ENCODE measurements at regions not wholly inside any gene's neighbourhood (a gene's known extent, or its start where the extent isn't known, plus 50 kb on each side); places are given as distances from the start of the nearest gene placed in this dataset.
A peak's percentile ranks its signal among the peaks of the same experiment; 100 is the strongest.

DNA sequence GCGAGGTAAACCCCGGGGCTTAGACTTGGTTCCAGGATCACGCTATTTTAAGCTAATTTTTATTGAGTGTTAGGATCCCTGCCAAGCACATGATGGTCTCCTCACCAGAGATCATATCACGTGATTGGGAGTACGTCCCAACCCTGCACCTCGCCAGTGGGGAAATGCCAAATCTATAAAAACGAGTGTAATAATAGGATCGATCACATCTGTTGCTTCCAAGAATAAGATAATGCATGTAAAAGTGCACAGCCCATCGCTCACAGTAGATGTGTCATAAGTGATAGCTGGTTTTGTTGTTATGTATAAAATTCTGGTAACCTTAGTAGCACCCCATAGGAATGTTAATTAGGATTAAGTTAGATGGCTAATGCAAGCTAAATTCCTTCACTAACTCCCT lies 581.0 kb upstream of the TMEM132C start:
- Histone ChIP-seq H3K27me3 (replicated peaks; ENCODE audit: insufficient read depth) (no peaks in the 10 kb centered on the region), H3K27ac (no peak overlapping the region), H3K4me1 (ENCODE audit: control insufficient read depth in 1 of 2, low read depth in 2 of 2) (peaks cover 0 to 14% of the 10 kb centered on the region in 2 donors), H3K4me3 (no peak overlapping the region), H3K9me3 (no peaks in the 10 kb centered on the region), H3K36me3 (no peaks in the 10 kb centered on the region)
- TF ChIP-seq, protein P1, sequence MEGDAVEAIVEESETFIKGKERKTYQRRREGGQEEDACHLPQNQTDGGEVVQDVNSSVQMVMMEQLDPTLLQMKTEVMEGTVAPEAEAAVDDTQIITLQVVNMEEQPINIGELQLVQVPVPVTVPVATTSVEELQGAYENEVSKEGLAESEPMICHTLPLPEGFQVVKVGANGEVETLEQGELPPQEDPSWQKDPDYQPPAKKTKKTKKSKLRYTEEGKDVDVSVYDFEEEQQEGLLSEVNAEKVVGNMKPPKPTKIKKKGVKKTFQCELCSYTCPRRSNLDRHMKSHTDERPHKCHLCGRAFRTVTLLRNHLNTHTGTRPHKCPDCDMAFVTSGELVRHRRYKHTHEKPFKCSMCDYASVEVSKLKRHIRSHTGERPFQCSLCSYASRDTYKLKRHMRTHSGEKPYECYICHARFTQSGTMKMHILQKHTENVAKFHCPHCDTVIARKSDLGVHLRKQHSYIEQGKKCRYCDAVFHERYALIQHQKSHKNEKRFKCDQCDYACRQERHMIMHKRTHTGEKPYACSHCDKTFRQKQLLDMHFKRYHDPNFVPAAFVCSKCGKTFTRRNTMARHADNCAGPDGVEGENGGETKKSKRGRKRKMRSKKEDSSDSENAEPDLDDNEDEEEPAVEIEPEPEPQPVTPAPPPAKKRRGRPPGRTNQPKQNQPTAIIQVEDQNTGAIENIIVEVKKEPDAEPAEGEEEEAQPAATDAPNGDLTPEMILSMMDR (IDR thresholded peaks at IDR 0.05), result no peak
- DNase-seq (ENCODE audit: low spot score) (no peak), ATAC-seq (ENCODE audit: insufficient number of reproducible peaks, low FRiP score, low read depth) (no peak)

DNA sequence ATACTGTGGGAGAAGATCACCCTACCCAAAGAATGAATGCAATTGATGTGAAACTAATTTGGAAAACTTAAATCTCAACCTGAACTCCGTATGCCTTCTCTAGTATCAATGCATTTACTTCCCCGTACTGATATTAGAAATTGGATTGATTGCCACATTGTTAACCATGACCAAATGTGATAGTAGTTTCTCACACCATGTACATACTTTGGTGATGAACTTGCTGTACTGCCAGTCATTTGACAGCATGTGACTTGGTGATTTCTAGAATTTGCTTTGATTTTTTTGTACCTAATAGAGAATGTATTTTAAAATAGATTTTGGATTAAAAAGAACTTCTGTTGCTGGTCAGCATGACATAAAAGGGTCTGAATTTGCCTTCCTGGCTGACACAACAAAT lies 579.8 kb upstream of the TMEM132C start:
- no peaks in the 10 kb centered on the region for H3K9me3 ChIP-seq
- no peak for ATAC-seq (ENCODE audit: insufficient number of reproducible peaks, low FRiP score, low read depth)
- TF ChIP-seq, protein P1 (IDR thresholded peaks at IDR 0.05), result no peak

DNA sequence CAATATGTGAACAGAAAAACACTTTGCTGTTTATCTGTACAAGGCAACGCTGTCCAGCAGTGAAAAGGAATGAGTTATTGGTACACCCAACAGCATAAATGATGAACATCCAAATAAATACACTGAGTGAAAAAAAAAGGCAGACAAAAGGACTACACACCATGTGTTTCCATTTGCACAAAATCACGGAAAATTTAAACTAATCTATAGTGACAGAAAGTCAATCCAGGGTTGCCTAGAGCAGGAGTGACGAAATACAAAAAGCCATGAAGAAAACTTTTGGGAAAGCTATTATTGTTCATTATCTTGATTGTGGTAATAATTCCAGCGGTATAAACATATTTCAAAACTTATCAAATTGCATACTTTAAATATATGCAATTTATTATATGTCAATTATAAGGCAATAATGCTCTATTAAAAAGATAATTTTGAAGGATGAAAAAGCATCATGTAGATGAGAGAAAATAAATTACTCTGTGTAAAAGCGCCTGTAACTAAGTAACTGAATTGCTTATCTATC lies 578.0 kb upstream of the TMEM132C start:
- DNase-seq (ENCODE audit: low spot score), result no peak
- peaks cover 0 to 14% of the 10 kb centered on the region in 2 donors for H3K4me1 ChIP-seq (ENCODE audit: control insufficient read depth in 1 of 2, low read depth in 2 of 2)

More for the DNA sequence above, 579.8 kb upstream of the TMEM132C start:
- Histone ChIP-seq H3K4me3 (no peak overlapping the region), H3K27me3 (replicated peaks; ENCODE audit: insufficient read depth) (no peaks in the 10 kb centered on the region), H3K36me3 (no peaks in the 10 kb centered on the region), H3K4me1 (ENCODE audit: control insufficient read depth in 1 of 2, low read depth in 2 of 2) (peaks cover 0 to 14% of the 10 kb centered on the region in 2 donors), H3K27ac (no peak overlapping the region)
- no peak for DNase-seq (ENCODE audit: low spot score)

DNA sequence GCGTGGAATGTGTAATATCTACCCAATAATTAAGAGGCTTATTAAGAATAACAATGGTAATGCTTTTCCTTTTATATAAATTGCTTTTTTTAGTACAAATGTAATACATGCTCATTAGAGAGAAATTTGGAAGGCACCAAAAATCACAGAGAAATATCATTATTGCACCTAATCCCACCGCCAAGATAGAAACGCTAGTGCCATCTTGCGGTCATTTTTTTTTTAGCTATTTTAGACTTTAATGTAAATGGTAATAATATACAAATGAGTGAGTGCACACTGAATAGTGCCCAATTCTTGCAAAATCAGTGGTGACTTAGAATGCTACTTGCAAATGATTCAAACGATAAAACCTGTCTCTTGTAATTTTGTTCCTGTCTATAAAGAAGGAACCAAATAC lies 576.8 kb upstream of the TMEM132C start:
- no peak overlapping the region for H3K27ac ChIP-seq
- ATAC-seq (ENCODE audit: insufficient number of reproducible peaks, low FRiP score, low read depth), result no peak
- no peak overlapping the region for H3K4me3 ChIP-seq
- no peak for DNase-seq (ENCODE audit: low spot score)
- TF ChIP-seq, protein P1 (IDR thresholded peaks at IDR 0.05), result peak; percentile 18
- H3K36me3 ChIP-seq, result no peaks in the 10 kb centered on the region
- H3K4me1 ChIP-seq (ENCODE audit: control insufficient read depth in 1 of 2, low read depth in 2 of 2), result peaks cover 0 to 14% of the 10 kb centered on the region in 2 donors
- no peaks in the 10 kb centered on the region for H3K9me3 ChIP-seq
- no peaks in the 10 kb centered on the region for H3K27me3 ChIP-seq (replicated peaks; ENCODE audit: insufficient read depth)

More for the DNA sequence above, 578.0 kb upstream of the TMEM132C start:
- ATAC-seq (ENCODE audit: insufficient number of reproducible peaks, low FRiP score, low read depth), result no peak
- Histone ChIP-seq H3K36me3 (no peaks in the 10 kb centered on the region), H3K9me3 (no peaks in the 10 kb centered on the region), H3K4me3 (no peak overlapping the region), H3K27ac (no peak overlapping the region), H3K27me3 (replicated peaks; ENCODE audit: insufficient read depth) (no peaks in the 10 kb centered on the region)
- TF ChIP-seq, protein P1 (IDR thresholded peaks at IDR 0.05), result no peak

DNA sequence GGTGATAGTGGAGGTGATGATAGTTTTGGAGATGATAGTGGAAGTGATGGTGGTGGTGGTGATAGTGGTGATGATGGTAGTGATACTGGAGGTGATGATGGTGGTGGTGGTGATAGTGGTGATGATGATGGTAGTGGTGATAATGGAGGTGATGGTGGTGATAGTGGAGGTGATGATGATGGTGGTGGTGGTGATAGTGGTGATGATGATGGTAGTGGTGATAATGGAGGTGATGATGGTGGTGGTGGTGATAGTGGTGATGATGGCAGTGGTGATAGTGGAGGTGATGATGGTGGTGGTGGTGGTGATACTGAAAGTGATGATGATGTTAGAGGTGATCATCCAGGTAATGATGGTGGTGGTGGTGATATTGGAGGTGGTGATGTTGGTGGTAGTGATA lies 570.0 kb upstream of the TMEM132C start:
- H3K36me3 ChIP-seq, result no peaks in the 10 kb centered on the region
- ATAC-seq (ENCODE audit: insufficient number of reproducible peaks, low FRiP score, low read depth), result no peak
- TF ChIP-seq, protein P1 (IDR thresholded peaks at IDR 0.05), result no peak

More for the DNA sequence above, 570.0 kb upstream of the TMEM132C start:
- H3K4me3 ChIP-seq, result no peak overlapping the region
- H3K4me1 ChIP-seq (ENCODE audit: control insufficient read depth in 1 of 2, low read depth in 2 of 2), result no peaks in the 10 kb centered on the region
- H3K9me3 ChIP-seq, result no peaks in the 10 kb centered on the region
- no peaks in the 10 kb centered on the region for H3K27me3 ChIP-seq (replicated peaks; ENCODE audit: insufficient read depth)
- DNase-seq (ENCODE audit: low spot score), result no peak
- H3K27ac ChIP-seq, result no peak overlapping the region
